HG02852 (cell line): ENCODE measurements at regions not wholly inside any gene's neighbourhood (a gene's known extent, or its start where the extent isn't known, plus 50 kb on each side); places are given as distances from the start of the nearest gene placed in this dataset.
"Not testable (repeated sequence)": the region's sequence is repeated elsewhere in the genome, so short reads cannot be mapped to it uniquely, and the experiment has no call there.

Source experiments
- ATAC-seq: cut with Tn5 transposase; IDR thresholded peaks from one replicate; pipeline ENCODE4 v1.9.1; 2021; ENCODE audit warnings: mild to moderate bottlenecking, moderate library complexity; ENCODE audit not compliant: unreplicated experiment

DNA sequence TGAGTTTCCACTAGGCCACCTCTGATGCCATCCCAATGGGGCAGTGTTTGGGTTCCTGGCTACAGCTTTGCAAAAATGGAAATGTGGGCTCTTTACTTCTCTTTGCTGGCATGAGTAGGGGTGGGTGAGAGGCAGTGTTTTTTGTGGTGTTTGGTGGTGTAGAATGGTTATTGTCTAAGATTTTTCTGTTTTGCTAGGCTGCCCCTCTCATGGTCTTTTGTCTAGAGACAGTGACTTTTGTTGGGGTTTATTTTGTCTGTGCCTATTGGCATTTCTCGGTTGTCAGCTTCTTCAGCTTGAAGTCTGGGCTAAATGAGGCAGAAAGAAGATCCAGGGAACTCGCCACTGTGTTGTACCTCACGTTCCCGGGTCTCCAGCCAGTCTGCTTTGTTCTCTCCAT is 112.1 kb downstream of the CENPF start:
- no peak for ATAC-seq

- no peak for ATAC-seq
Observed at GRCh38 chr1:214717351-214717750, 114.4 kb downstream of the CENPF start.

DNA sequence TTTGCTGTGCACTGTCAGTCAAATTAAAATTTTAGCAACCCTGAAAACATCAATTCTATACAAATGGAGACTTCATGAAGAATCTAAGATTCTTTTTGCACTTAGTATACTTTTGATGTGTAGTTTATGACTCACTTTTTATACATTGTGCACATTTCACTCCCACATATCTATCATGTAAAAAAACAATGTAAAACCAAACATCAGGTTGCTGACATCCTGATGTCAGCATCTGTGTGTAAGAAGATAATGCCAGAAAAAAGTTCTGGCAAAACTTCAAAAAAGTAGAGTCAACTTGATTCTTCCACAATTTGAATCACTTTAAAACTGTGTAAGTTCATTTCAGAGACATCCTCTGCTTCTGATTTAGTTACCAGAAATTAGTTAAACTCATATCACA is 115.7 kb downstream of the CENPF start:
- no peak for ATAC-seq

- ATAC-seq = no peak
Observed at GRCh38 chr1:214719207-214719606, 116.2 kb downstream of the CENPF start.

- no peak for ATAC-seq
Observed at GRCh38 chr1:214720561-214720960, 117.6 kb downstream of the CENPF start.

GRCh38 chr1:214727274-214727673 is 124.3 kb downstream of the CENPF start:
- ATAC-seq = no peak

GRCh38 chr1:214739621-214740238 is 136.7 kb downstream of the CENPF start:
- no peak for ATAC-seq

GRCh38 chr1:214740471-214740870 is 137.5 kb downstream of the CENPF start:
- ATAC-seq = no peak

DNA sequence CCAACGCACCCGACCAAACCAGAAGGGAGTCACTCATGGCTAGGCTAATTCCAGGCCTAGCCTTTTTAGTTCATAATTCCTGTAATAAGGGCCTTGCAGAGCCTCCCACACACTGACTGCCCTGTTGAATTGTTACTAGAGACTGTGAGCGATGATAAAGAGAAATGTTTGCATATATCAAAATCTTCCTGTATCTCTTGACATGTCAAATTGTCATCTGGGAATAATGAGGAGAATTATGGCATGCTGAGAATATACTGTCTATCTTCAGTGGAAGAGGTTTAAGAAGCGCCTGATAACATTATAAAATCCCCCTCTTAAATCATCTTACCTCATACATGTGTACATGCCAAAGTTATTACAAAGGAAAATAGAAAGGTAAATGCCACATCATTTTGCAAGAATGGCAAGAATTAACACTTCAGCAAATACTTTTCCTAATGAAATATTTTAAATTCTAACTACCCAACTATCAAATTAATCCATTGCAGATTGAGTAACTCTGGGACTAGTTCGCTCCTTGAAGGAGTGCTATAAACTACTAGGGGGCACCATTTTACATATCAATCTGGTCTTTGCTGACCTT is 144.1 kb downstream of the CENPF start:
- ATAC-seq = no peak

- ATAC-seq = no peak
Observed at GRCh38 chr1:214753236-214753852, 150.3 kb downstream of the CENPF start.

GRCh38 chr1:214761030-214761429 is 158.0 kb downstream of the CENPF start:
- no peak for ATAC-seq

DNA sequence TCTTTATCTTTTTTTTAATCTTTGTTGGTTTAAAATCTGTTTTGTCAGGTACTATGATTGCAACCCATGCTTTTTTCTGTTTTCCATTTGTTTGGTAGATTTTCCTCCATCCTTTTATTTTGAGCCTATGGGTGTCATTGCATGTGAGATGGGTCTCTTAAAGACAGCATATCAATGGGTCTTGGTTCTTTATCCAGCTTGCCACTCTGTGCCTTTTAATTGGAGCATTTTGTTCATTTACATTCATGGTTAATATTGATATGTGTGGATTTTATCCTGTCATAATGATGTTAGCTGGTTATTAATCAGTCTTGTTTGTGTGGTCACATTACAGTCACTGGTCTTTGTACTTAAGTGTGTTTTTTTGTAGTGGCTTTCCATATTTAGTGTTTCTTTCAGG is 159.9 kb downstream of the CENPF start:
- no peak for ATAC-seq

- ATAC-seq = no peak
Observed at GRCh38 chr1:214764502-214764901, 161.5 kb downstream of the CENPF start.

DNA sequence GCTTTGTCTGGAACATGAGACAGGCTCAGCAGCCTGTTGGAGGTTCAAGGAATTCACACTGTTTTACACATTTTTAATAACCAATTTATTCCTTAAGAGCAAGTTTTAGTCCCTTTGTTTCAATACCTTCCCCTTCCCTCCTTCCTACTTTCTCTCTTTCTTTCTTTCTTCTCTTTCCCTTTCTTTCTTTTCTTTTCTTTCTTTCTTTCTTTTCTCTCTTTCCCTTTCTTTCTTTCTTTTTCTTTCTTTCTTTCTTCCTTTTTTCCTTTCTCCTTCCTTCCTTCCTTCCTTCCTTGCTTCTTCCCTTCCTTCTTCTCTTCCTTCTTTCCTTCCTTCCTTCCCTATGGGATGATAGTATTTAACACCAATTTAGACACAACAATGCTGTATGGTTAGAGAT is 164.2 kb downstream of the CENPF start:
- no peak for ATAC-seq

GRCh38 chr1:214769666-214770065 is 166.7 kb downstream of the CENPF start:
- not testable (repeated sequence) for ATAC-seq

- no peak for ATAC-seq
Observed at GRCh38 chr1:214777364-214777763, 174.4 kb downstream of the CENPF start.

DNA sequence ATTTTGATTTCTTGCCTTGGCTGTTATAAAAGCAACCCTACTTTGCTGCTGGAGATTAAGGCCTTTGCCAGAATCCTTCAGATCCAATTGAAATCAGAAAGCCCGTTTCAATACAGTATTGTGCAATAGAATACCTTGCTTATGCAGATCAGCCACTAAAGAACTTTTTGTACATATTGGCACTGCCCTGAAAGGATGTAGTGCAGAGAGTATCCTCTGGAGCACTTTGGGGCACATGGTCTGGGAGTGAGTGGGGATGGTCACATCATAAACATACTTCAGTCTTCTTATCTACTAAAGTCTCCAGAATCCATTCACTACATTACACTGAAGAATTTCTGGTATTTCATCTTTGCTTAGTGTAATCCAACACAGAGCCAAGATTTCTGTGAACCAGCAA is 189.0 kb downstream of the CENPF start:
- no peak for ATAC-seq

DNA sequence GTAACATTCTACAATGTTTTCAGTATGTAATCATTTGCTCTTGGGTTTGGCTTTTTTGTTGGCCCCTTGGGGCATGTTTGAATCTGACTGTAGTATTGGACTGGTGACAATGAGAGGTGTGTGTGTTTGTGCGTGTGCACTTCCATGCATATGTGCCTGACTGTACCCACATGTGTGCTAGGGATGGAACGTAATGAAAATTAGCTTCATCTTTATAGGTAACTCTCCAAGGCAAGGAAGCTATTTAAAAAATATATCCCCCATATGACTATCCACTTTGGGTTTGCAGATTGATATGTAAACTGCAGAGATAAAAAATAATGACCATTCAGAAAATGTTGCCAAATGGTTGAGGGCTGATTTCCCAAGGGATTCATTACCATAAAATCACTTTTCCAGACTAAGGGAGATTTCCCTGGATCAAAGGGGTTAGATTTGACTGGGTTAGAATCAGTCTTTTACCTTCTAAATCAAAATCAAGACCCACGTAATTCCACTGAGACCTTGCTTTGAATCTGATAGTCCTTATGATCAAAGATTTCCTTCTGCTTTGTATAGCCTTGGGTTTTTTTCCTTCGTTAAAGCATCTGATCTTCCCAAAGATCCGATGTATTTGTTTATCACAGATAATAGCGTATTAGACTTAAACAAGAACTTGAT is 189.7 kb downstream of the CENPF start:
- ATAC-seq = no peak

DNA sequence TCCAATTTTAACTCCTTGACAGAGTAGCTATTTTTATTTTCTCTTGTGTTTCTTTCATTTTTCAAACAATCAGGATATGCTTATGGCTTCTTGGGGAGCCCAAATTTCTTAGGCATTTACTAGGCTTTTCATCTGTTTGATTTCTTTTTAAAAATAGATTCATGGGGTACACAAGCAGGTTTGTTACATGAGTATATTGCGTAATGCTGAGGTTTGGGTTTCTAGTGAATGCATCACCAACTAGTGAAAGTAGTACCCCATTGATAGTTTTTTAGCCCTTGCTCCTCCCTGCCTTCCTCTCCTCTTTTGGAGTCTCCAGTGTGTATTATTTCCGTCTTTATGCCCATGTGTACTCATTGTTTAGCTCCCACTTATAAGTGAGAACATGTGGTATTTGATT is 190.7 kb downstream of the CENPF start:
- no peak for ATAC-seq

- ATAC-seq = no peak
Observed at GRCh38 chr1:214801191-214801590, 198.2 kb downstream of the CENPF start.

GRCh38 chr1:214808845-214809460 is 206.0 kb downstream of the CENPF start:
- ATAC-seq = no peak

DNA sequence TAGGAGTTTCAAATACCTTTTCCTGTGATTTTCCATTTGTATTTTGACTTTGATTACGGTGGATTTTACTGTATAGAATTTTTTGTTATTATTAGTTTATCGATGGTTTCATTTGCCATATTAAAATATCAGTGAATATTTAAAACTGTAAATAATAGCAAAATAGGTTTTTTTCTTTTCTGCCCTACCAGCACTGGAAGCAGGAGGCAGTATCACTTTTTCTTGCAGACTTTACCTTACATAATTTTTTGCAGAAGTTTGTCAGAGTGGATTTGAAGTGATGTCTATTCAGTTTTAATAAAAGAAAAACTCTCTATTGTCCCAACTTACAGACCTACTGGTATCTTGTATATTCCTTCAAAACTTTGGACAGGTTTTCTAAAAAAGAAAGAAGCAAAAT is 213.6 kb downstream of the CENPF start:
- no peak for ATAC-seq
